ENCODE measurements at regions not wholly inside any gene's neighbourhood (a gene's known extent, or its start where the extent isn't known, plus 50 kb on each side); places are given as distances from the start of the nearest gene placed in this dataset.

DNA sequence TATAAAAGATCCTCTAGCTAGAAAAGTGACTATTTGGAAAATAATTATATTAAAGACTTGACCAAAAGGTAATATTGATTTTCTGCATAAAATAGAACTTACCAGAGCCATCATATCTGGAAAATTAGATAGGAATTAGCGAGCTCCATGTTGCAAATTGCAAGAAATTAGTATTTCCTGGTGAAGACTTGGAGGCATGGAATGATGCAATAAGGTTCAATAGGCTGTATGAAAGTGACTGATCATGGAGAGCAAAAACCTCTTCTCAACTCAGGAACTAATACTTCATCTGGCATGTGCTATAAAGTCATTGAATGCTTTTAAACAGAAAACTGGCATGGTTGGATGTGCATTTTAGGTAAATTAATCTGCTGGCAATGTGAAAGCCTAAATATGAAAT lies 66.3 kb upstream of the UFM1 start:
- 56 to 68% methylated on average over 1 of the region's 1 CpG for WGBS, 2 donors (ENCODE audit: low coverage in 1 of 2)
- H3K4me1 ChIP-seq: no peaks in the 10 kb centered on the region
- H3K27ac ChIP-seq: no peak overlapping the region
- no peak for TF ChIP-seq EP300 (IDR thresholded peaks at IDR 0.05; ENCODE audit: low read depth)
- no peak for TF ChIP-seq POLR2AphosphoS5 (IDR thresholded peaks at IDR 0.05)
- TF ChIP-seq POLR2A (IDR thresholded peaks at IDR 0.05): no peak
- TF ChIP-seq CTCF (IDR thresholded peaks at IDR 0.05): no peak
- no peaks in the 10 kb centered on the region for H3K9me3 ChIP-seq
- in situ Hi-C loops (cut with MboI; ENCODE audit: low pct_ligation_motif_present in 1 of 4, low pct_unique_long_range_greater_than_20kb in 1 of 4, low sequenced_read_pairs in 3 of 4): no loop called here
- H3K4me3 ChIP-seq: no peak overlapping the region
- intact Hi-C loops (cut with DNase I; ENCODE audit: low total_unique reads): no loop called here
- no peaks in the 10 kb centered on the region for H3K27me3 ChIP-seq
- no peak for DNase-seq
- no peaks in the 10 kb centered on the region for H3K36me3 ChIP-seq

DNA sequence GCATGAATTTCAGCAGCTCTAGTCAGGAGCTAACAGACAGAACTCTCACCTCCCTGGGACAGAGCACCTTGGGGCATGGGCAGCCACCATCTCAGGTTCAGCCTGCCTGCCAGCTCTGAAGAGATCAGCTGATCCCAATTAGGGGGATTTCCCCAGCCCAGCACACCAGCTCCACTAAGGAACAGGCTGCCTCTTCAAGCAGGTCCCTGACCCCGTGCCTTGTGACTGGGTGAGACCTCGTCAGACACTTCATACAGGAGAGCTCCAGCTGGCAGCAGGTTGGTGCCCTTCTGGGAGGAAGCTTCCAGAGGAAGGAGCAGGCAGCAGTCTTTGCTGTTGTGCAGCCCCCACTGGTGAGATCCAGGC lies 84.5 kb upstream of the UFM1 start:
- TF ChIP-seq POLR2AphosphoS5 (IDR thresholded peaks at IDR 0.05) (no peak), POLR2A (IDR thresholded peaks at IDR 0.05) (no peak), EP300 (IDR thresholded peaks at IDR 0.05; ENCODE audit: low read depth) (no peak), CTCF (IDR thresholded peaks at IDR 0.05) (no peak)
- Histone ChIP-seq H3K27ac (no peak overlapping the region), H3K4me1 (no peaks in the 10 kb centered on the region), H3K27me3 (no peaks in the 10 kb centered on the region), H3K36me3 (no peaks in the 10 kb centered on the region), H3K9me3 (peaks cover 0 to 4% of the 10 kb centered on the region in 2 donors), H3K4me3 (no peak overlapping the region)
- DNase-seq: no peak
- in situ Hi-C loops (cut with MboI; ENCODE audit: low pct_ligation_motif_present in 1 of 4, low pct_unique_long_range_greater_than_20kb in 1 of 4, low sequenced_read_pairs in 3 of 4) (no loop called here), intact Hi-C loops (cut with DNase I; ENCODE audit: low total_unique reads) (no loop called here)
- 64% methylated on average over 2 of the region's 2 CpGs; no CpG with 5 or more reads in 1 of the 2 donors for WGBS, 2 donors (ENCODE audit: low coverage in 1 of 2)

GRCh38 chr13:38264363-38265131 lies 85.1 kb upstream of the UFM1 start:
- Histone ChIP-seq H3K9me3 (peaks cover 0 to 4% of the 10 kb centered on the region in 2 donors), H3K4me3 (no peak overlapping the region), H3K27ac (no peak overlapping the region), H3K36me3 (no peaks in the 10 kb centered on the region), H3K27me3 (no peaks in the 10 kb centered on the region), H3K4me1 (no peaks in the 10 kb centered on the region)
- WGBS, 2 donors (ENCODE audit: low coverage in 1 of 2): 80 to 86% methylated on average over 1 to 9 of the region's 9 CpGs
- DNase-seq: no peak
- no peak for TF ChIP-seq POLR2AphosphoS5 (IDR thresholded peaks at IDR 0.05)
- TF ChIP-seq CTCF (IDR thresholded peaks at IDR 0.05): no peak
- no peak for TF ChIP-seq EP300 (IDR thresholded peaks at IDR 0.05; ENCODE audit: low read depth)
- no peak for TF ChIP-seq POLR2A (IDR thresholded peaks at IDR 0.05)
- intact Hi-C loops (cut with DNase I; ENCODE audit: low total_unique reads) (no loop called here), in situ Hi-C loops (cut with MboI; ENCODE audit: low pct_ligation_motif_present in 1 of 4, low pct_unique_long_range_greater_than_20kb in 1 of 4, low sequenced_read_pairs in 3 of 4) (no loop called here)

- Histone ChIP-seq H3K4me1 (no peaks in the 10 kb centered on the region), H3K4me3 (no peak overlapping the region), H3K27me3 (no peaks in the 10 kb centered on the region), H3K27ac (no peak overlapping the region), H3K9me3 (no peaks in the 10 kb centered on the region), H3K36me3 (no peaks in the 10 kb centered on the region)
- intact Hi-C loops (cut with DNase I; ENCODE audit: low total_unique reads): no loop called here
- no peak for TF ChIP-seq POLR2A (IDR thresholded peaks at IDR 0.05)
- TF ChIP-seq EP300 (IDR thresholded peaks at IDR 0.05; ENCODE audit: low read depth): no peak
- no peak for TF ChIP-seq CTCF (IDR thresholded peaks at IDR 0.05)
- TF ChIP-seq POLR2AphosphoS5 (IDR thresholded peaks at IDR 0.05): no peak
- DNase-seq: no peak
- in situ Hi-C loops (cut with MboI; ENCODE audit: low pct_ligation_motif_present in 1 of 4, low pct_unique_long_range_greater_than_20kb in 1 of 4, low sequenced_read_pairs in 3 of 4): no loop called here
These were observed 87.4 kb upstream of the UFM1 start for GRCh38 chr13:38262211-38262610.

Measured in transverse colon (tissue), 4 donors.